DMS53 treated with DMSO at 0.1 percent for 48 hours (cell line): ENCODE measurements at regions not wholly inside any gene's neighbourhood (a gene's known extent, or its start where the extent isn't known, plus 50 kb on each side); places are given as distances from the start of the nearest gene placed in this dataset.
"Not testable (repeated sequence)": the region's sequence is repeated elsewhere in the genome, so short reads cannot be mapped to it uniquely, and the experiment has no call there.

Experiments used
- DNase-seq: peaks from one replicate; lab custom pipeline; 2025; ENCODE audit not compliant: unreplicated experiment; lab: John Stamatoyannopoulos, UW

GRCh38 chr15:61374848-61375247 is 145.7 kb upstream of the RORA start:
- no peak for DNase-seq

- DNase-seq = peak; percentile 18
Observed at GRCh38 chr15:61367953-61368352, 138.9 kb upstream of the RORA start.

- DNase-seq = no peak
Observed at GRCh38 chr15:61364871-61365270, 135.8 kb upstream of the RORA start.

GRCh38 chr15:61362912-61363311 is 133.8 kb upstream of the RORA start:
- DNase-seq = not testable (repeated sequence)

GRCh38 chr15:61344293-61344692 is 115.2 kb upstream of the RORA start:
- DNase-seq = no peak

- no peak for DNase-seq
Observed at GRCh38 chr15:61342390-61342789, 113.3 kb upstream of the RORA start.

GRCh38 chr15:61339516-61339915 is 110.4 kb upstream of the RORA start:
- DNase-seq = no peak

- no peak for DNase-seq
Observed at GRCh38 chr15:61337541-61337940, 108.4 kb upstream of the RORA start.

GRCh38 chr15:61336026-61336638 is 107.0 kb upstream of the RORA start:
- DNase-seq = peak; percentile 42

GRCh38 chr15:61334714-61335113 is 105.6 kb upstream of the RORA start:
- not testable (repeated sequence) for DNase-seq

GRCh38 chr15:61331019-61331418 is 101.9 kb upstream of the RORA start:
- DNase-seq = no peak

- peak; percentile 93 for DNase-seq
Observed at GRCh38 chr15:61327019-61327631, 98.0 kb upstream of the RORA start.

GRCh38 chr15:61319892-61320291 is 90.8 kb upstream of the RORA start:
- DNase-seq = no peak

GRCh38 chr15:61318802-61319525 is 89.9 kb upstream of the RORA start:
- DNase-seq = no peak

GRCh38 chr15:61318301-61318700 is 89.2 kb upstream of the RORA start:
- no peak for DNase-seq

- peak; percentile 39 for DNase-seq
Observed at GRCh38 chr15:61315471-61315870, 86.4 kb upstream of the RORA start.

- no peak for DNase-seq
Observed at GRCh38 chr15:61314427-61314826, 85.3 kb upstream of the RORA start.

GRCh38 chr15:61309617-61310016 is 80.5 kb upstream of the RORA start:
- DNase-seq = no peak

GRCh38 chr15:61309031-61309511 is 80.0 kb upstream of the RORA start:
- no peak for DNase-seq

- DNase-seq = no peak
Observed at GRCh38 chr15:61308437-61308836, 79.3 kb upstream of the RORA start.

- no peak for DNase-seq
Observed at GRCh38 chr15:61307474-61307873, 78.4 kb upstream of the RORA start.

- DNase-seq = no peak
Observed at GRCh38 chr15:61301701-61302100, 72.6 kb upstream of the RORA start.
